Vagina (tissue), 2 donors: ENCODE measurements at regions not wholly inside any gene's neighbourhood (a gene's known extent, or its start where the extent isn't known, plus 50 kb on each side); places are given as distances from the start of the nearest gene placed in this dataset.
"Not testable (repeated sequence)": the region's sequence is repeated elsewhere in the genome, so short reads cannot be mapped to it uniquely, and the experiment has no call there.

Experiments used
- DNase-seq, 2 donors: peaks; one replicate each; pipeline ENCODE4 v3.0.0-alpha.2; 2017; ENCODE audit errors: extremely low spot score in 2 of 2
- H3K27ac ChIP-seq: fragments of 200-600 bp; sonication (generic); one replicate; pipeline ENCODE4 v1.5.1; 2019
- H3K27me3 ChIP-seq: fragments of 200-600 bp; sonication (generic); one replicate; pipeline ENCODE4 v1.5.1; 2019
- H3K36me3 ChIP-seq, 2 donors: fragments of 200-600 bp; sonication (generic); one replicate each; pipeline ENCODE4 v1.5.1; 2017 to 2019
- H3K4me1 ChIP-seq: fragments of 200-600 bp; sonication (generic); one replicate; pipeline ENCODE4 v1.5.1; 2019
- H3K4me3 ChIP-seq, 2 donors: fragments of 200-600 bp; sonication (generic); 1 replicate in 1 of 2; 2 replicates in 1 of 2; pipeline ENCODE4 v1.5.1; 2016 to 2019
- H3K9me3 ChIP-seq: fragments of 200-600 bp; sonication (generic); one replicate; pipeline ENCODE4 v1.5.1; 2019
- POLR2A ChIP-seq, 2 donors: fragments of 450-650 bp; IDR thresholded peaks; one replicate each; pipeline ENCODE4 v1.6.1; 2017; ENCODE audit warnings: antibody characterized with exemption in 2 of 2, mild to moderate bottlenecking in 2 of 2, moderate library complexity in 2 of 2
- POLR2AphosphoS5 ChIP-seq, 2 donors: sonication (generic); formaldehyde crosslinking; IDR thresholded peaks; one replicate each; pipeline ENCODE4 v1.9.0; 2017; ENCODE audit warnings: antibody characterized with exemption in 2 of 2, mild to moderate bottlenecking in 2 of 2, low read depth in 1 of 2; ENCODE audit not compliant: insufficient read depth in 1 of 2
- intact Hi-C: fragments of 100-400 bp; cut with DNase I; formaldehyde crosslinking; loops from one replicate; pipeline ENCODE4 v1.15.1; 2023
- TF ChIP-seq, protein P1 (sequence below), 3 experiments: fragments of 450-650 bp in 2 of 3; fragments of 200-600 bp in 1 of 3; sonication (generic) in 1 of 3; IDR thresholded peaks; one replicate each; pipeline ENCODE4 v1.5.1; 2017 to 2019; ENCODE audit warnings: antibody characterized with exemption in 3 of 3, mild to moderate bottlenecking in 2 of 3, moderate library complexity in 2 of 3

DNA sequence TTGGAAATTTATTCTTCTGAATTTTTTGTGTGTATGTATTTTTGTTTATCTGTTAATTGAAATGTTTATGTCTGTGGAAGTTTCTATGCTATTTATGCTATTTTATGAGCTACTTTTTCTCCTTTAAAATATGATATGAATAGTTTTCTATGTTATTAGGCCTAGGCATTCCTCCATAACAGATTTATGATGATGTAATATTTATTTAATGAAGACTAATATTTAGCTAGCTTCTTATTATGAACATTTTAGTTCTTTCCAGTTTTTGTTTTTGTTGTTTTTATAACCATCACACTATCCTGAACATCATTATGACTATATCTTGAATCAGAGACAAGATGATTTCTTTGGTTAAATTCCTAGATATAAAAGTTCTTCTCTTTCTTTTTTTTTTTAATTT lies 70.7 kb downstream of the P2RY1 start:
- TF ChIP-seq POLR2A (IDR thresholded peaks at IDR 0.05) (no peak), POLR2AphosphoS5 (IDR thresholded peaks at IDR 0.05; ENCODE audit: insufficient read depth in 1 of 2, low read depth in 1 of 2) (no peak)
- TF ChIP-seq, protein P1, sequence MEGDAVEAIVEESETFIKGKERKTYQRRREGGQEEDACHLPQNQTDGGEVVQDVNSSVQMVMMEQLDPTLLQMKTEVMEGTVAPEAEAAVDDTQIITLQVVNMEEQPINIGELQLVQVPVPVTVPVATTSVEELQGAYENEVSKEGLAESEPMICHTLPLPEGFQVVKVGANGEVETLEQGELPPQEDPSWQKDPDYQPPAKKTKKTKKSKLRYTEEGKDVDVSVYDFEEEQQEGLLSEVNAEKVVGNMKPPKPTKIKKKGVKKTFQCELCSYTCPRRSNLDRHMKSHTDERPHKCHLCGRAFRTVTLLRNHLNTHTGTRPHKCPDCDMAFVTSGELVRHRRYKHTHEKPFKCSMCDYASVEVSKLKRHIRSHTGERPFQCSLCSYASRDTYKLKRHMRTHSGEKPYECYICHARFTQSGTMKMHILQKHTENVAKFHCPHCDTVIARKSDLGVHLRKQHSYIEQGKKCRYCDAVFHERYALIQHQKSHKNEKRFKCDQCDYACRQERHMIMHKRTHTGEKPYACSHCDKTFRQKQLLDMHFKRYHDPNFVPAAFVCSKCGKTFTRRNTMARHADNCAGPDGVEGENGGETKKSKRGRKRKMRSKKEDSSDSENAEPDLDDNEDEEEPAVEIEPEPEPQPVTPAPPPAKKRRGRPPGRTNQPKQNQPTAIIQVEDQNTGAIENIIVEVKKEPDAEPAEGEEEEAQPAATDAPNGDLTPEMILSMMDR (IDR thresholded peaks at IDR 0.05): no peak
- Histone ChIP-seq H3K9me3 (no peaks in the 10 kb centered on the region), H3K4me3 (no peak overlapping the region), H3K27me3 (no peaks in the 10 kb centered on the region), H3K4me1 (peaks cover 6% of the 10 kb centered on the region), H3K36me3 (no peaks in the 10 kb centered on the region), H3K27ac (no peak overlapping the region)
- intact Hi-C loops: no loop called here
- DNase-seq: no peak

DNA sequence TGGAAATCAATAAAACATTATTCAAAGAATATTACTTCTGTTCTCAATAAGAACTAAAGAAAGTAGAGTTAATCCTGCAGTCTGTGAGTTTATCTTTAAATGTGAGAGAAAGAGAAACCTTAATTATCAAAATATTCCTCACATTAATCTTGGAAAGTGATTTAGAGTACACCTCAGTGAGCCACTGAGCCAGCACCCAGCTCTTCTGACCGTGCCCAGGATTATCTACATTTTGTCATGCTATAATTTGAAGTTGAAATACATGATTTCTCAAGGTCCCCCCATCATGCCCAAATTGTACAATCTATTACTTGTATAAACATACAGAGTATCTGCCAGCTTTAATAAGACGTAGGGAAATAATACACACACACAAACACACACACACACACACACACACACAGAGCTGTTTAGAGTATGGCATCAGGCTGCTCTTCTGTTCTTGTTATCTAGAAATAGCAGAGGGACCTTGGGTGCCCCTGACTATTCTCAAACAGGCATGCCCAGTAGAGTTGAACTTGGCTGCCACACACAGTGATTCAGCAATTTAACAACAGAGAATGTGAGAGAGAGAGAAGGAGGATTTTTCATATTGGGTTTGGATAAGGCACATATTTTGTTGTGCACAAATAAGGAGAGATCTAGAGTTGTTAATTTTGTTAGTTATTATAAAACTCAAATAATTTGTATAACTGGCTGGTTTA lies 74.4 kb downstream of the P2RY1 start:
- DNase-seq: no peak
- H3K4me3 ChIP-seq: no peak overlapping the region
- TF ChIP-seq POLR2AphosphoS5 (IDR thresholded peaks at IDR 0.05; ENCODE audit: insufficient read depth in 1 of 2, low read depth in 1 of 2) (no peak), POLR2A (IDR thresholded peaks at IDR 0.05) (no peak)
- TF ChIP-seq, protein P1 (IDR thresholded peaks at IDR 0.05): no peak
- no peaks in the 10 kb centered on the region for H3K27me3 ChIP-seq
- H3K9me3 ChIP-seq: no peaks in the 10 kb centered on the region
- no peak overlapping the region for H3K27ac ChIP-seq
- peaks cover 9% of the 10 kb centered on the region for H3K4me1 ChIP-seq
- H3K36me3 ChIP-seq: no peaks in the 10 kb centered on the region
- intact Hi-C loops: no loop called here

DNA sequence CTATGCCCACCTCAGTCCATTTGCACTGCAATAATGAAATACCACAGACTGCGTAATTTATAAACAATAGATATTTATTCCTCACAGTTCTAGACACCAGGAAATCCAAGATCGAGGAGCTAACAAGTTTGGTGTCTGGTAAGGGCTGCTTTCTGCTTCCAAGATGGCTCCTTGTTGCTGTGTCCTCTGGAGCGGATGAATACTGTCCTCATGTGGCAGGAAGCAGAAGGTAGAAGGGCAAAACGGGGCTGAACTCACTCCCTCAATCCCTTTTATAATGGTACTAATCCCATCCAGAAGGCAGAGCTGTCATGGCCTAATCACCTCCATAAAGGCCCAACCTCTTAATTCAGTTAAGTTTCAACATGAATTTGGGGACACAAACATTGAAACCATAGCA lies 75.3 kb downstream of the P2RY1 start:
- H3K4me3 ChIP-seq: no peak overlapping the region
- intact Hi-C loops: no loop called here
- no peaks in the 10 kb centered on the region for H3K9me3 ChIP-seq
- H3K27me3 ChIP-seq: no peaks in the 10 kb centered on the region
- TF ChIP-seq, protein P1 (IDR thresholded peaks at IDR 0.05): no peak
- TF ChIP-seq POLR2AphosphoS5 (IDR thresholded peaks at IDR 0.05; ENCODE audit: insufficient read depth in 1 of 2, low read depth in 1 of 2): no peak
- TF ChIP-seq POLR2A (IDR thresholded peaks at IDR 0.05): no peak
- no peaks in the 10 kb centered on the region for H3K36me3 ChIP-seq
- H3K4me1 ChIP-seq: peaks cover 9% of the 10 kb centered on the region
- DNase-seq: no peak
- H3K27ac ChIP-seq: no peak overlapping the region

DNA sequence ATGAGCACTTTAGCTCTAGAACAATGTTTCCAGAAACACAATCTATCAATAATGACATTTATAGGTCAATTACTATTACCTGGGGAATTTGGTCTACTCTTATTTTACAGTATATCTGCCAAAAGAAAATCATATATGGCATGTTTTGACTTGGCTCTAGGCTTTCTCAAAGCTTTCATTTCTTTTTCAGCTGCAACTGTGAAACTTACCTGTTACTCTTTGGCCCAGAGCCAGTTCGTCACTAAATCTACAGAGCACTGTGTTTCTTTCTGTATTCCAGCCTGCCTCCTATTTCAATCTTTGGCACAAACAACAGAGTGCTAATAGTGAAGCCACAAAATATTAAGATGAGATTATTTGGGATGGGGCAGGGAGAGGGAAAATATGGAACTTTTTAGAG lies 76.0 kb downstream of the P2RY1 start:
- no peak overlapping the region for H3K4me3 ChIP-seq
- no peaks in the 10 kb centered on the region for H3K27me3 ChIP-seq
- TF ChIP-seq POLR2A (IDR thresholded peaks at IDR 0.05): no peak
- peak in 1 of 2 donors; percentile 30 for TF ChIP-seq POLR2AphosphoS5 (IDR thresholded peaks at IDR 0.05; ENCODE audit: insufficient read depth in 1 of 2, low read depth in 1 of 2)
- TF ChIP-seq, protein P1 (IDR thresholded peaks at IDR 0.05): no peak
- H3K27ac ChIP-seq: no peak overlapping the region
- intact Hi-C loops: no loop called here
- no peak for DNase-seq
- H3K36me3 ChIP-seq: no peaks in the 10 kb centered on the region
- H3K9me3 ChIP-seq: no peaks in the 10 kb centered on the region
- H3K4me1 ChIP-seq: peaks cover 9% of the 10 kb centered on the region

DNA sequence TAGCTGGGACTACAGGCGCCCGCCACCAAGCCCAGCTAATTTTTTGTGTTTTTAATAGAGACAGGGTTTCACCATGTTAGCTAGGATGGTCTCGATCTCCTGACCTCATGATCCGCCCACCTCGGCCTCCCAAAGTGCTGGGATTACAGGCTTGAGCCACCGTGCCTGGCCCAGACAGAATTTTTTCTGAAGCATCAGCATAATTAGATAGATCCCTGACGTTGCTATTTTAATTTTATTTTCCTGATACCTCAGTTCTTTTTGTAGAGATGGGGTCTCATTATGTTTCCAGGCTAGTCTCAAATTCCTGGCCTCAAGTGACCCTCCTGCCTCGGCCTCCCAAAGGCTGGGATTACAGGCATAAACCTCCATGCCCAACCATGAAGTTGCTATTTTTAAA lies 79.8 kb downstream of the P2RY1 start:
- H3K27me3 ChIP-seq, H3K9me3 ChIP-seq, intact Hi-C loops, H3K4me1 ChIP-seq, H3K27ac ChIP-seq, DNase-seq, H3K36me3 ChIP-seq, H3K4me3 ChIP-seq: not testable (repeated sequence)
